ENCODE measurements at regions not wholly inside any gene's neighbourhood (a gene's known extent, or its start where the extent isn't known, plus 50 kb on each side); places are given as distances from the start of the nearest gene placed in this dataset.

DNA sequence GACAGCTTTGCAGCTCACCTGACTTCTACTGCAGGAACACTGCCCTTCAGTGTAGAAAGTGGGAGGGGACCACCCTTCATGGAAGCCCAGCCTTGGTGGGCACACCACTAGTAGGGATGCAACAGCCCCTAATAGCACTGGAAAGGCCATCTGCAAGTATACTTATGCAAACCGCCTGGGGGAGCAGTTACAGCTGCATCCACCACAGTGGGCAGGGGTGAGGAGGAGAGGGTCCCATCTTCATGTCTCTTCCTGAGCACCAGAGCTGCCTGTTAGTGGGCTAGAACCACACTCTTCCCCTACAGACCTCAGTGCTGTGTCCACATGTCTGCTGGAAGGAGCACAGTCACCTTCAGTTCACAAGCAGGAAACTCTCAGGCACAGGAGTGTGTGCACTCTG lies 66.2 kb upstream of the LHX8 start:
- TF ChIP-seq, protein P1, sequence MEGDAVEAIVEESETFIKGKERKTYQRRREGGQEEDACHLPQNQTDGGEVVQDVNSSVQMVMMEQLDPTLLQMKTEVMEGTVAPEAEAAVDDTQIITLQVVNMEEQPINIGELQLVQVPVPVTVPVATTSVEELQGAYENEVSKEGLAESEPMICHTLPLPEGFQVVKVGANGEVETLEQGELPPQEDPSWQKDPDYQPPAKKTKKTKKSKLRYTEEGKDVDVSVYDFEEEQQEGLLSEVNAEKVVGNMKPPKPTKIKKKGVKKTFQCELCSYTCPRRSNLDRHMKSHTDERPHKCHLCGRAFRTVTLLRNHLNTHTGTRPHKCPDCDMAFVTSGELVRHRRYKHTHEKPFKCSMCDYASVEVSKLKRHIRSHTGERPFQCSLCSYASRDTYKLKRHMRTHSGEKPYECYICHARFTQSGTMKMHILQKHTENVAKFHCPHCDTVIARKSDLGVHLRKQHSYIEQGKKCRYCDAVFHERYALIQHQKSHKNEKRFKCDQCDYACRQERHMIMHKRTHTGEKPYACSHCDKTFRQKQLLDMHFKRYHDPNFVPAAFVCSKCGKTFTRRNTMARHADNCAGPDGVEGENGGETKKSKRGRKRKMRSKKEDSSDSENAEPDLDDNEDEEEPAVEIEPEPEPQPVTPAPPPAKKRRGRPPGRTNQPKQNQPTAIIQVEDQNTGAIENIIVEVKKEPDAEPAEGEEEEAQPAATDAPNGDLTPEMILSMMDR (IDR thresholded peaks at IDR 0.05; ENCODE audit: insufficient read depth, low read length) = no peak
- TF ChIP-seq POLR2AphosphoS5 (IDR thresholded peaks at IDR 0.05; ENCODE audit: low read depth) (no peak), SPI1 (IDR thresholded peaks at IDR 0.05; ENCODE audit: borderline replicate concordance, low read depth) (no peak), GABPA (IDR thresholded peaks at IDR 0.05; ENCODE audit: low read depth) (no peak)
- TF ChIP-seq, protein P2, sequence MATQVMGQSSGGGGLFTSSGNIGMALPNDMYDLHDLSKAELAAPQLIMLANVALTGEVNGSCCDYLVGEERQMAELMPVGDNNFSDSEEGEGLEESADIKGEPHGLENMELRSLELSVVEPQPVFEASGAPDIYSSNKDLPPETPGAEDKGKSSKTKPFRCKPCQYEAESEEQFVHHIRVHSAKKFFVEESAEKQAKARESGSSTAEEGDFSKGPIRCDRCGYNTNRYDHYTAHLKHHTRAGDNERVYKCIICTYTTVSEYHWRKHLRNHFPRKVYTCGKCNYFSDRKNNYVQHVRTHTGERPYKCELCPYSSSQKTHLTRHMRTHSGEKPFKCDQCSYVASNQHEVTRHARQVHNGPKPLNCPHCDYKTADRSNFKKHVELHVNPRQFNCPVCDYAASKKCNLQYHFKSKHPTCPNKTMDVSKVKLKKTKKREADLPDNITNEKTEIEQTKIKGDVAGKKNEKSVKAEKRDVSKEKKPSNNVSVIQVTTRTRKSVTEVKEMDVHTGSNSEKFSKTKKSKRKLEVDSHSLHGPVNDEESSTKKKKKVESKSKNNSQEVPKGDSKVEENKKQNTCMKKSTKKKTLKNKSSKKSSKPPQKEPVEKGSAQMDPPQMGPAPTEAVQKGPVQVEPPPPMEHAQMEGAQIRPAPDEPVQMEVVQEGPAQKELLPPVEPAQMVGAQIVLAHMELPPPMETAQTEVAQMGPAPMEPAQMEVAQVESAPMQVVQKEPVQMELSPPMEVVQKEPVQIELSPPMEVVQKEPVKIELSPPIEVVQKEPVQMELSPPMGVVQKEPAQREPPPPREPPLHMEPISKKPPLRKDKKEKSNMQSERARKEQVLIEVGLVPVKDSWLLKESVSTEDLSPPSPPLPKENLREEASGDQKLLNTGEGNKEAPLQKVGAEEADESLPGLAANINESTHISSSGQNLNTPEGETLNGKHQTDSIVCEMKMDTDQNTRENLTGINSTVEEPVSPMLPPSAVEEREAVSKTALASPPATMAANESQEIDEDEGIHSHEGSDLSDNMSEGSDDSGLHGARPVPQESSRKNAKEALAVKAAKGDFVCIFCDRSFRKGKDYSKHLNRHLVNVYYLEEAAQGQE (IDR thresholded peaks at IDR 0.05; ENCODE audit: insufficient replicate concordance, low read depth) = no peak

Measured in HL-60 (cell line).